Amniotic stem cell (primary cell): ENCODE measurements at regions not wholly inside any gene's neighbourhood (a gene's known extent, or its start where the extent isn't known, plus 50 kb on each side); places are given as distances from the start of the nearest gene placed in this dataset.

Experiments
- DNase-seq: peaks from one replicate; lab custom pipeline; 2025; lab: John Stamatoyannopoulos, UW

DNA sequence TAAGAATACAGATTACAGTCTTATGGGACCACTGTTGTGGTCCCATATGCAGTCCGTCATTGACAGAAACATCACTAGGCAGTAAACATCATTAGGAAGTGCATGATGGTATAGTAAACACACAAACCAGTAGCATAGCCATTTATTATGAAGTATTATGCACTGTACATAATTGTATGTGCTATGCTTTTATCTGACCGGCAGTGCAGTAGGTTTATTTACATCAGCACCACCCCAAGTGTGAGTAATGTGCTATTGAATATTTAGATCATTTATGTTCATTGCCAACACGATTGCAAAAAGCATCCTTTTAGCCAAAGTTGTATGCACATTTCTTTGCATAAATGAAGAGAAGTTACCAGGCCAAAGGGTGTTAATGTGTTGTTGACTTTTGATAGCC is 531.6 kb upstream of the TBX3 start:
- DNase-seq = no peak

- no peak for DNase-seq
Observed at GRCh38 chr12:115213538-115214016, 529.6 kb upstream of the TBX3 start.

- no peak for DNase-seq
Observed at GRCh38 chr12:115213118-115213517, 529.1 kb upstream of the TBX3 start.

GRCh38 chr12:115212356-115212755 is 528.4 kb upstream of the TBX3 start:
- DNase-seq = no peak

DNA sequence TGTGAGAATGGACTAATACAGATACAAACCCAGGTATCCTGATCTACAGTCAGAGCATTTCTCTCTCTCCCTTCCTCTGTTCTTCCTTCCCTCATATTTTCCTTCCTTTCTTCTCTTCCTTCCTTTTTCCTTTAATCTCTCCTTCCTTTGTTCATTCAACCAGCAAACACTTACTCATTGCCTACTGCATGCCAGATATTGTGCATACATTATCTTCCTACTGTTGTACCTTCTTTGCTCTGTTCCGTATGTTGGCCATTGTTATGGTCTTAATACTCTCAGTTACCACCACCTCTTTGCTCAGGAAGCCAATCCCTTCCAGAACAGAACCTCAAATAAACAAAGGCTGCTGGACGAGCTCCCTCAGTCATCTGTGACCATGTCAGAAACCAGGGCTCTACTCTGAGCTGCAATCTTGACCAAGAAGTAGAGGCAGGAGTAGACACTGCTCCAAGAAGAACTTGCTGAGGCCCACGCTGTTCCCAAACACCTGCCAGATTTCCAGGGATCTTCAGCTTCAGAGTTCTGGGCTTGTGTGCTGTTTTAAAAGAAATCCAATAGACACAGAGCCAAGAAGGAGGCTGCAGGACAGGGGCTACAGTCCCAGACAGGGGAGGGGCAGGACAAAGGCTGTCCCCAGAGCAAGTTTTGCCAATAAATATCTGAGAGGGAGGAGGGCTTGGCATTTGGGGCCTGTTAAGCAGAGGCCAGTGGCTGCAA is 526.7 kb upstream of the TBX3 start:
- DNase-seq = no peak

GRCh38 chr12:115209230-115209629 is 525.3 kb upstream of the TBX3 start:
- no peak for DNase-seq

DNA sequence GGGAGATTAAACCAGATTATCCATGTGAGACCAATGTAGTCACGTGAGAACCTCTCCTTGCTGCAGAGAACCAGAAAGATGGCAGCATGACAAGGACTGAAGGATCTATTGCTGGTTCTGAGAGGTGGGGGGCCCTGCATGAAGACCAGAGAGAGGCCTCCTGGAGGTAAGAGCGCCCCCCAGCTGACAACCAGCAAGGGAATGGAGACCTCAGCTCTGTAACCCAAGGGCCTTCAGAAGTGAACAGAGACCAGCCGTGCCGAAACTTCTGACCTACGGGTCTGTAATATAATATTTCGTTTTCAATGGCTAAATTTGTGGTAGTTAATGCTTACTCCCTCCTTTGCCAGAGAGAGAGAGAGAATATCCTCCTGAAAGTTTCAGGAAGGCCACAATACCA is 524.1 kb upstream of the TBX3 start:
- DNase-seq = no peak

DNA sequence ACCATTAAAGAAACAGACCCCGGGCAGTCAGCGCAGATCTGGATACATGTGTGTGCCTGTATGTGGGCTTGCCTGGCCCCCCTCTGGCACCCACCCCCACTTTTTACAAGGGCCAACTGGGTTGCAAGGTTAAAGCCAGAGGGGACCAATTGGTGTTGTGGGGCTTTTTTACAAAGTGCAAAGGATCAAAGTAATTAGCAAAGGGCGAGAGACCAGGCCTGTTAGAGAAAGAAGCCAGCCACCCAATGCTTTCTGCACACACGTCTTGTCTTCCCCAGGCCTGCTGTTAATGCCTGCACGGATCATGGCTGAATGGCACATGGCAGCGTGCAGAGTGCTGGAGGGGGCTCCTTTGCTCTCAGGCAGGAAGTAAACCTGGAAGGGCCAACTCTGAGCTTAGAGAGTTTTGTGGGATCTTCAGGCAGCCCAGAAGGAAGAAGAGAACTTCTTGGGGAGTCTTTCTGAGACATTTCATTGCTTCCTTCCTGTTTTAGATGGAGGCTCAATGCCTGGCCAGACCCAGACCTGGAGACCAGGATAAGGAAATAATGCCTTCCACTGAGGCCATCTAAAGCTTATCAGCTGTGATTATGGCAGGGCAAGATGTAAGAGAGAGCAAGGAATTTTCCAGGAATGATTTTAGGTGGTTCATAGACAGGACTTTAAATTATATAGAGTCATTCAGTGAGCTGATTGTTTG is 523.4 kb upstream of the TBX3 start:
- no peak for DNase-seq

DNA sequence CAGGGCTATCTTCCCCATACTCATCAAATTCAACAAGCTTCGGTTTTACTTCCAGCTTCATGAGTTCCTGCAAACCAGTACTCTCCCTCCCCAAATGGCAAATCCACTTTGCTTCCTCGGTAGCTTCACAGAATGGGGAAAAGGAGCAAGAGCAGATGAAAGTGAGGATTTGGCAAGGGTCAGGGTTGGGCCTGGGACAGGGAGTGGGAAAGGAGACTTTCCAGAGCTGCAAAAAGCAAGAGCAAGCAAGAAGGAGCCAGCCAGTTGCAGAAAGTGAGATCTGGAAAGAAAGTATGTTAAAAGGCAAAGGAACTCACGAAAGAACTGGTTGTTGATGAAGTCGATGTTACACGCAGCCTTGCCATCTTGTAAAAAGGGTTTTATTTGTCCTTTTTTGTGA is 522.8 kb upstream of the TBX3 start:
- no peak for DNase-seq

DNA sequence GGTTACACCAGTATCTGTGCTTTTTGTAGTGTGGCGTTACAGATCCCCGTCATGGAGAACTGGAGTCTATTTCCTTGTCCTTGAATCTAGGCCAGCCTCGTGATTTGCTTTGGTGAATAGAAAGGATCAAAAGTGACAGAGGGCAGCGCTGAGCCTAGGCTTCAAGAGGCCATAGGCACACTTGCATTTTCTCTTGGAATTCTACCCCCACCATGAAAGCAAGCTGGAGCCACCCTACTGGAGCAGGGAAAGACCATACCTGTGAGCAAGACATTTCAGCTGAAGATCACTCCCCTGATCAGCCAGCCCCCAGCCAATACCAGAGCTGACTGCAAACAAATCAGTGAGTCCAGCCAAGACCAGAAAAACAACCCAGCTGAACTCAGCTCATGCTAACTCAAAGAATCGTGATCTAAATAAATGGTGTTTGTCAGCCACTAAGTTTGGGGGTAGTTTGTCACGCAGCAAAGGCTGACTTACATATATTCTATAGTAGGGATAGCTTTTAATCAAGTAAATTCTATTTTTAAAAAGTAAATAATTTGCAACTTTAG is 521.9 kb upstream of the TBX3 start:
- no peak for DNase-seq

GRCh38 chr12:115204957-115205754 is 521.2 kb upstream of the TBX3 start:
- DNase-seq = no peak

- DNase-seq = no peak
Observed at GRCh38 chr12:115203701-115204100, 519.7 kb upstream of the TBX3 start.

GRCh38 chr12:115201966-115202365 is 518.0 kb upstream of the TBX3 start:
- no peak for DNase-seq

GRCh38 chr12:115199831-115200230 is 515.9 kb upstream of the TBX3 start:
- no peak for DNase-seq

- no peak for DNase-seq
Observed at GRCh38 chr12:115194857-115195256, 510.9 kb upstream of the TBX3 start.

DNA sequence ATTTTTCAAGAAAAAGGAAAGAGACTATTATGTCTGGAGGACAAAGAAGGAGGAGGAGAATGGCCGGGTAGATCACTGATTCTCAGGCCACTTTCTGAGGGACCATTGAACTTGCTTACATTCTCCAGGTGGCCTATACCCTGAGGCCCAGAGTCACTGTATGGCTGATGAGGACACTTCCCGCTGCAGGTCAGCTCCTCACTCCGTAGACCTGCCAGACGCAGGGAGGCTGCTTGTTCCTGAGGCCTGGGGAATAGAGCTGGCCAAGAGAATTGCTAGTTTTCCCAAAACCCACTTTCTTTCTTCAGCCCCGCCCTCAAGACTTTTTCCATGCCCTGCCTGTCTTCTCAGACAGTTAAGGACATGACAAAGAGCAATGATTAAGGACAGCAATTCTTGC is 510.5 kb upstream of the TBX3 start:
- no peak for DNase-seq

DNA sequence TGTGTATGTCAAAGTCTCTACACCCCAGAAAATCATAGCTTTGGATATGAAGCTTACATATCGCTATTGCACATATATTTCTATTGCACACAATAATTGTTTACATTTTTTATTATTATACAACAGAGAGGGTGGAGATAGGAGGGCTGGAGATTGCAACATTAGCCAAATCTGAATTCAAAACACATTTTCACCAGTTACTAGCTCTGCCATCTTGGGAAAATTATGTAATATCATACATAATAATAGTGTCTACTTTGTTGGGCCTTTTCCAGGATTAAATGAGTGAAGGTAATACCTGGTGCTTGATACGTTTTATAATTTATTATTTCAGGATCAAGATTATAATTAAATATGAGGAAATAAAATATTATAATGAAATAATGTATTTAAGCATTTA is 507.4 kb upstream of the TBX3 start:
- no peak for DNase-seq

DNA sequence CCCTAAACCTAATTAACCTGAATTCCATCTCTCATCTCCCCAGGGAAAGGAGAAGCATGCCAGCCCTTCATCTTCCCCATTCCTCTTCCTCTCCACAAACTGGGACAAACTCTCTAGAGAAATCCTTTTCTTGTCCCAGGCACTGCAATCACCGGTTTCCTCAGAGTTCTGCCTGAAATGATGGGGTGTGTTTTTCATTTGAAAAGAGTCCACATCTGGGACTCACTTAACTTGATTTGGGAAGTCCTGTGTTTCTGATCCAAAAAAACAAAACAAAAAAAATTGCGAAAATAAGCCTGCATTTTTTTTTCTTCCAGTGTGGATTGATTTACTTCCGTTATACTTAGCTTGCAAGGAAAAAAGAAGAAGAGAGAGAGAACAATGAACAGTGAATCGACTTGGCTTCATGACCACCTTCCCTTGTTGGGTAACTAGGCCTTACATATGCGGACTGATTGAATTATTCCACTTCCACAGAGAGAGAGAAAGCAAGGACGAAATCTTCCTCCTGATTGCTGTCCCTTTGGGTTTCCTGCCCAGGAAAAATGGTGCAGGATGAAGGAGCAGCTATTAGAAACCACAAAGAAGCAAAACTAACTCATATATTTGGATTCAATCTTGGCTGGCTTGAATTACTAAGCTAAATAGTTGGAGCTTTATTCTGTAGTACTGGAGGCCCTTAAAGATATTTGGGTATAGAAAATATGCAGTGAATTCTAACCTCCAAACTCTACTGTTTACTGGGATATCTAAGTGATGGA is 506.2 kb upstream of the TBX3 start:
- no peak for DNase-seq

- no peak for DNase-seq
Observed at GRCh38 chr12:115185506-115185905, 501.5 kb upstream of the TBX3 start.

DNA sequence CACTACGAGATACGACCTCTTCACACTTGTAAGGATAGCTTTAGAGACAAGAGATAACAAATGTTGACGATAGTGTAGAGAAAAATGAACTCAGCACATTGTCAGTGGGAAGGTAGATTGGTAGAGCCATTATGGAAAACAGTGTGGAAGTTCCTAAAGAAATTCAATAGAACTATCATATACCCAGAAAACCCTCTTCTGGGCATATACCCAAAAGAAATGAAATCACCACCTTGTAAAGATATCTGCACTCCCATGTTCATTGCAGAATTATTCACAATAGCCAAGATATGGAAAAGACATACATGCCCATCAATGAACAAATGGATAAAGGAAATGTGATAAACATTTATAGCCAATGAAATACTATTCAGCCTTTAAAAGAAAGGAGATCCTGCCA is 499.8 kb upstream of the TBX3 start:
- DNase-seq = no peak

DNA sequence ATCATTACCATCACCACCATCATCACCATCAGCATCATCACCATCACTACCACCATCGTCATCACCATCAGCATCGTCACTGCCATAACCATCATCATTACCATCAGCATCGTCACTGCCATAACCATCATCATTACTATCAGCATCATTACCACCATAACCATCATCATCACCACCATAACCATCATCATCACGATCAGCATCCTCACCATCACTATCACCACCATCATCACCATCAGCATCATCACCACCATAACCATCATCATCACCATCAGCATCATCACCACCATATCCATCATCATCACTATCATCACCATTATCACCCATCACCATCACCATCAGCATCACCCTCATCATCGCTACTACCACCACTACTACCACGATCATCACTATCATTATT is 493.9 kb upstream of the TBX3 start:
- DNase-seq = no peak
